Gastroesophageal sphincter (tissue), 4 donors: ENCODE measurements at regions not wholly inside any gene's neighbourhood (a gene's known extent, or its start where the extent isn't known, plus 50 kb on each side); places are given as distances from the start of the nearest gene placed in this dataset.

Source experiments
- ATAC-seq: fragments of 150-250 bp; one replicate; pipeline ENCODE4 v1.9.1; 2016; ENCODE audit warnings: mild to moderate bottlenecking, moderate library complexity
- H3K27ac ChIP-seq, 4 donors: fragments of 200-600 bp; sonication (generic) in 3 of 4; 1 replicate in 3 of 4; 2 replicates in 1 of 4; pipeline ENCODE4 v1.5.1; 2016 to 2019
- H3K27me3 ChIP-seq: fragments of 200-600 bp; sonication (generic); one replicate; pipeline ENCODE4 v1.5.1; 2019
- H3K36me3 ChIP-seq, 2 donors: fragments of 200-600 bp; sonication (generic); one replicate each; pipeline ENCODE4 v1.5.1; 2019; ENCODE audit warnings: control low read depth in 1 of 2
- H3K4me1 ChIP-seq, 3 donors: fragments of 200-600 bp; sonication (generic); 1 replicate in 2 of 3; 2 replicates in 1 of 3; pipeline ENCODE4 v1.5.1; 2016 to 2019; ENCODE audit warnings: control low read depth in 2 of 3
- H3K4me3 ChIP-seq, 2 donors: fragments of 200-600 bp; sonication (generic); one replicate each; pipeline ENCODE4 v1.5.1; 2019; ENCODE audit warnings: mild to moderate bottlenecking in 1 of 2, moderate library complexity in 1 of 2
- H3K9me3 ChIP-seq, 3 donors: fragments of 200-600 bp; sonication (generic); one replicate each; pipeline ENCODE4 v1.5.1; 2017 to 2019; ENCODE audit warnings: control low read depth in 2 of 3
- CTCF ChIP-seq, 4 experiments: fragments of 200-600 bp in 2 of 4; fragments of 450-650 bp in 2 of 4; sonication (generic) in 1 of 4; IDR thresholded peaks; one replicate each; pipeline ENCODE4 v1.5.1; 2017 to 2019; ENCODE audit warnings: antibody characterized with exemption in 4 of 4, mild to moderate bottlenecking in 2 of 4, moderate library complexity in 2 of 4
- EP300 ChIP-seq: sonication (generic); formaldehyde crosslinking; IDR thresholded peaks from one replicate; pipeline ENCODE4 v1.6.1; 2017; ENCODE audit warnings: antibody characterized with exemption, mild to moderate bottlenecking
- POLR2A ChIP-seq, 2 donors: fragments of 450-650 bp; IDR thresholded peaks; one replicate each; pipeline ENCODE4 v1.6.1; 2017; ENCODE audit warnings: antibody characterized with exemption in 2 of 2, mild to moderate bottlenecking in 2 of 2, moderate library complexity in 1 of 2
- POLR2AphosphoS5 ChIP-seq: sonication (generic); formaldehyde crosslinking; IDR thresholded peaks from one replicate; pipeline ENCODE4 v1.6.1; 2017; ENCODE audit warnings: antibody characterized with exemption
- WGBS, 2 donors: methylation state at CpG; one replicate each; pipeline ENCODE4 v1.1.5; 2018; ENCODE audit warnings: low coverage in 1 of 2; 5-methylcytosine and 5-hydroxymethylcytosine counted together

- Histone ChIP-seq H3K27me3 (no peaks in the 10 kb centered on the region), H3K9me3 (peaks cover 0 to 16% (median 0%) of the 10 kb centered on the region in 3 donors), H3K27ac (peak overlapping the region in 3 of 4 donors; percentile 30 to 60 (median 59)), H3K4me3 (no peak overlapping the region), H3K36me3 (no peaks in the 10 kb centered on the region), H3K4me1 (peaks cover 0 to 28% (median 8%) of the 10 kb centered on the region in 3 donors)
- whole genome bisulfite sequencing, 2 donors = 18 to 48% methylated on average over 2 to 4 of the region's 4 CpGs
- TF ChIP-seq POLR2A (IDR thresholded peaks at IDR 0.05) (no peak), POLR2AphosphoS5 (peak; percentile 42), CTCF (IDR thresholded peaks at IDR 0.05) (peak in 2 of 4 experiments; percentile 27 to 45), EP300 (no peak)
- ATAC-seq = peak; percentile 70
Observed at GRCh38 chr10:113475381-113475807, 77.5 kb upstream of the HABP2 start.

GRCh38 chr10:113476191-113476590 lies 76.7 kb upstream of the HABP2 start:
- TF ChIP-seq EP300 (no peak), POLR2A (IDR thresholded peaks at IDR 0.05) (no peak), CTCF (IDR thresholded peaks at IDR 0.05) (no peak), POLR2AphosphoS5 (no peak)
- Histone ChIP-seq H3K36me3 (no peaks in the 10 kb centered on the region), H3K27ac (peak overlapping the region in 2 of 4 donors; percentile 7 to 60), H3K4me1 (peaks cover 0 to 28% (median 8%) of the 10 kb centered on the region in 3 donors), H3K27me3 (no peaks in the 10 kb centered on the region), H3K9me3 (peaks cover 0 to 24% (median 0%) of the 10 kb centered on the region in 3 donors), H3K4me3 (no peak overlapping the region)
- WGBS, 2 donors = 41 to 74% methylated on average over 3 to 6 of the region's 8 CpGs
- ATAC-seq = no peak

GRCh38 chr10:113476673-113477072 lies 76.2 kb upstream of the HABP2 start:
- no peak for ATAC-seq
- Histone ChIP-seq H3K4me3 (no peak overlapping the region), H3K9me3 (peaks cover 0 to 28% (median 0%) of the 10 kb centered on the region in 3 donors), H3K27me3 (no peaks in the 10 kb centered on the region), H3K4me1 (peaks cover 0 to 28% (median 8%) of the 10 kb centered on the region in 3 donors), H3K36me3 (no peaks in the 10 kb centered on the region), H3K27ac (peak overlapping the region in 2 of 4 donors; percentile 7 to 60)
- TF ChIP-seq CTCF (IDR thresholded peaks at IDR 0.05) (no peak), POLR2A (IDR thresholded peaks at IDR 0.05) (no peak), EP300 (no peak), POLR2AphosphoS5 (no peak)
- WGBS, 2 donors = 64% methylated on average over 3 of the region's 5 CpGs; no CpG with 5 or more reads in 1 of the 2 donors

- Histone ChIP-seq H3K4me3 (no peak overlapping the region), H3K36me3 (no peaks in the 10 kb centered on the region), H3K4me1 (peaks cover 0 to 28% (median 8%) of the 10 kb centered on the region in 3 donors), H3K9me3 (peaks cover 0 to 36% (median 0%) of the 10 kb centered on the region in 3 donors), H3K27me3 (no peaks in the 10 kb centered on the region), H3K27ac (no peak overlapping the region)
- ATAC-seq = no peak
- WGBS, 2 donors = 93 to 100% methylated on average over 1 to 3 of the region's 3 CpGs
- no peak for TF ChIP-seq EP300
- no peak for TF ChIP-seq CTCF (IDR thresholded peaks at IDR 0.05)
- no peak for TF ChIP-seq POLR2AphosphoS5
- no peak for TF ChIP-seq POLR2A (IDR thresholded peaks at IDR 0.05)
Observed at GRCh38 chr10:113477451-113477850, 75.4 kb upstream of the HABP2 start.

- H3K27ac ChIP-seq = no peak overlapping the region
- peaks cover 0 to 37% (median 0%) of the 10 kb centered on the region in 3 donors for H3K9me3 ChIP-seq
- no peak for TF ChIP-seq POLR2A (IDR thresholded peaks at IDR 0.05)
- no peak for TF ChIP-seq CTCF (IDR thresholded peaks at IDR 0.05)
- TF ChIP-seq EP300 = no peak
- no peak for TF ChIP-seq POLR2AphosphoS5
- ATAC-seq = no peak
- H3K27me3 ChIP-seq = no peaks in the 10 kb centered on the region
- 100% methylated on average over 2 of the region's 9 CpGs; no CpG with 5 or more reads in 1 of the 2 donors for WGBS, 2 donors
- H3K4me1 ChIP-seq = peaks cover 0 to 22% (median 7%) of the 10 kb centered on the region in 3 donors
- H3K36me3 ChIP-seq = no peaks in the 10 kb centered on the region
- no peak overlapping the region for H3K4me3 ChIP-seq
Observed at GRCh38 chr10:113479346-113480080, 73.3 kb upstream of the HABP2 start.
